Fibroblast of lung (primary cell): ENCODE measurements at regions not wholly inside any gene's neighbourhood (a gene's known extent, or its start where the extent isn't known, plus 50 kb on each side); places are given as distances from the start of the nearest gene placed in this dataset.

Experiments
- EZH2 ChIP-seq: IDR thresholded peaks from 2 replicates; pipeline ENCODE4 v1.5.1; 2012; ENCODE audit warnings: low read length, control low read depth, mild to moderate bottlenecking; ENCODE audit errors: missing control alignments
- TF ChIP-seq, protein P1 (sequence below), 2 donors: IDR thresholded peaks in 1 of 2; conservative IDR thresholded peaks in 1 of 2; 1 replicate in 1 of 2; 2 replicates in 1 of 2; pipeline ENCODE4 v1.5.1; 2011 to 2012; ENCODE audit warnings: low read length in 2 of 2, control low read depth in 1 of 2, inconsistent platforms in 1 of 2, low read depth in 1 of 2, mild to moderate bottlenecking in 1 of 2

DNA sequence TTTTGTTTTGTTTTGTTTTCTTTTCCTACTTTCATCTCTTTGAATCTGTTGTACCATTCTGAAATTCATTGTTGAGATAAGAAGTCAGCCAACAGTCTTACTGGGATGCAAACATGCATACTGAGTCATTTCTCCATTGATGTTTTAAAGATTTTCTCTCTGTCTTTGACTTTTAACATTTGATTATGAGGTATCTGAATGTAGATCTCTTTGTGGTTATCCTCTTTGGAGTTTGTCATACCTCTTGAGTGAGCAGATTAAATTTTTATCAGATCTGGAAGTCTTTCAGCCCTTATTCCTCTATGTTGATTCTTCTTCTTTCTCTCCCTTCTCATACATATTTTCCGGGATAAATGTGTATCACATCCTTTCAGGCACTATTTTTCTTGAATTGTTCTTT, 406.9 kb upstream of the NCAM2 start:
- TF ChIP-seq, protein P1, sequence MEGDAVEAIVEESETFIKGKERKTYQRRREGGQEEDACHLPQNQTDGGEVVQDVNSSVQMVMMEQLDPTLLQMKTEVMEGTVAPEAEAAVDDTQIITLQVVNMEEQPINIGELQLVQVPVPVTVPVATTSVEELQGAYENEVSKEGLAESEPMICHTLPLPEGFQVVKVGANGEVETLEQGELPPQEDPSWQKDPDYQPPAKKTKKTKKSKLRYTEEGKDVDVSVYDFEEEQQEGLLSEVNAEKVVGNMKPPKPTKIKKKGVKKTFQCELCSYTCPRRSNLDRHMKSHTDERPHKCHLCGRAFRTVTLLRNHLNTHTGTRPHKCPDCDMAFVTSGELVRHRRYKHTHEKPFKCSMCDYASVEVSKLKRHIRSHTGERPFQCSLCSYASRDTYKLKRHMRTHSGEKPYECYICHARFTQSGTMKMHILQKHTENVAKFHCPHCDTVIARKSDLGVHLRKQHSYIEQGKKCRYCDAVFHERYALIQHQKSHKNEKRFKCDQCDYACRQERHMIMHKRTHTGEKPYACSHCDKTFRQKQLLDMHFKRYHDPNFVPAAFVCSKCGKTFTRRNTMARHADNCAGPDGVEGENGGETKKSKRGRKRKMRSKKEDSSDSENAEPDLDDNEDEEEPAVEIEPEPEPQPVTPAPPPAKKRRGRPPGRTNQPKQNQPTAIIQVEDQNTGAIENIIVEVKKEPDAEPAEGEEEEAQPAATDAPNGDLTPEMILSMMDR (conservative IDR thresholded peaks at IDR 0.05 in 1 of 2, IDR thresholded peaks at IDR 0.05 in 1 of 2; ENCODE audit: low read depth in 1 of 2, low read length in 2 of 2): no peak
- TF ChIP-seq EZH2: no peak
